Stimulated activated CD4-positive, alpha-beta T cell treated with anti-CD3 and anti-CD28 coated beads, Interleukin-2, amount 100 ng/mL, for 4 hours (primary cell): ENCODE measurements at regions not wholly inside any gene's neighbourhood (a gene's known extent, or its start where the extent isn't known, plus 50 kb on each side); places are given as distances from the start of the nearest gene placed in this dataset.

Source experiments
- DNase-seq: peaks from one replicate; pipeline ENCODE4 v3.0.0-alpha.2; 2020; ENCODE audit warnings: low read depth

- no peak for DNase-seq
Measured at GRCh38 chr5:158644301-158644700, 455.4 kb downstream of the EBF1 start.

GRCh38 chr5:158643840-158644239 is 455.9 kb downstream of the EBF1 start:
- DNase-seq = no peak

- DNase-seq = no peak
Measured at GRCh38 chr5:158642879-158643278, 456.8 kb downstream of the EBF1 start.

GRCh38 chr5:158641016-158641415 is 458.7 kb downstream of the EBF1 start:
- DNase-seq = no peak

- no peak for DNase-seq
Measured at GRCh38 chr5:158640593-158640980, 459.1 kb downstream of the EBF1 start.

- no peak for DNase-seq
Measured at GRCh38 chr5:158639881-158640592, 459.7 kb downstream of the EBF1 start.

- DNase-seq = no peak
Measured at GRCh38 chr5:158638396-158638795, 461.3 kb downstream of the EBF1 start.

GRCh38 chr5:158637039-158637438 is 462.7 kb downstream of the EBF1 start:
- no peak for DNase-seq

- DNase-seq = no peak
Measured at GRCh38 chr5:158635565-158635964, 464.2 kb downstream of the EBF1 start.

GRCh38 chr5:158634714-158635113 is 465.0 kb downstream of the EBF1 start:
- DNase-seq = no peak

GRCh38 chr5:158629591-158630312 is 470.0 kb downstream of the EBF1 start:
- DNase-seq = no peak

- DNase-seq = no peak
Measured at GRCh38 chr5:158626718-158627117, 473.0 kb downstream of the EBF1 start.

- DNase-seq = no peak
Measured at GRCh38 chr5:158623971-158624370, 475.7 kb downstream of the EBF1 start.

- no peak for DNase-seq
Measured at GRCh38 chr5:158621391-158621790, 478.3 kb downstream of the EBF1 start.

- no peak for DNase-seq
Measured at GRCh38 chr5:158619083-158619788, 480.5 kb downstream of the EBF1 start.

- DNase-seq = no peak
Measured at GRCh38 chr5:158618256-158618655, 481.5 kb downstream of the EBF1 start.

- no peak for DNase-seq
Measured at GRCh38 chr5:158616707-158617106, 483.0 kb downstream of the EBF1 start.

- DNase-seq = no peak
Measured at GRCh38 chr5:158614951-158615350, 484.8 kb downstream of the EBF1 start.

- no peak for DNase-seq
Measured at GRCh38 chr5:158611581-158611980, 488.1 kb downstream of the EBF1 start.

- DNase-seq = no peak
Measured at GRCh38 chr5:158610051-158610415, 489.7 kb downstream of the EBF1 start.

- no peak for DNase-seq
Measured at GRCh38 chr5:158609333-158610050, 490.2 kb downstream of the EBF1 start.

GRCh38 chr5:158607088-158607487 is 492.6 kb downstream of the EBF1 start:
- no peak for DNase-seq

GRCh38 chr5:158606233-158606632 is 493.5 kb downstream of the EBF1 start:
- no peak for DNase-seq
